H1 (cell line): ENCODE measurements at regions not wholly inside any gene's neighbourhood (a gene's known extent, or its start where the extent isn't known, plus 50 kb on each side); places are given as distances from the start of the nearest gene placed in this dataset.

Source experiments
- CTCF ChIA-PET: fragments of 300-600 bp; sonication (Branson Sonifier 250); formaldehyde crosslinking; loops from one replicate; lab custom pipeline; 2021; ENCODE audit not compliant: partially characterized antibody; lab: Charles Lee
- POLR2A ChIA-PET: fragments of 300-600 bp; sonication (Branson Sonifier 250); formaldehyde crosslinking; loops from one replicate; lab custom pipeline; 2021; ENCODE audit warnings: inconsistent platforms; ENCODE audit not compliant: partially characterized antibody; lab: Charles Lee
- DNase-seq, 2 experiments: peaks; one replicate each; pipeline versions ENCODE4 v3.0.0 to v3.0.0-alpha.2; 2010 to 2022; ENCODE audit warnings: low spot score in 2 of 2, low read depth in 1 of 2, mixed read lengths in 1 of 2
- FAIRE-seq: peaks from 2 replicates; lab custom pipeline; 2011; peaks lifted over from hg19 to GRCh38; lab: Jason Lieb, UNC
- H2AFZ ChIP-seq: 2 replicates; pipeline ENCODE4 v1.8.1; 2012; ENCODE audit warnings: low read length, inconsistent platforms
- H2AK5ac ChIP-seq: 2 replicates; pipeline ENCODE4 v1.6.1; 2013; ENCODE audit warnings: low read depth, low read length
- H2BK120ac ChIP-seq: replicated peaks from 2 replicates; pipeline ENCODE3; 2013; ENCODE audit warnings: low read depth, low read length, inconsistent platforms
- H2BK12ac ChIP-seq: 2 replicates; pipeline ENCODE4 v1.6.1; 2013; ENCODE audit warnings: low read depth, low read length
- H2BK15ac ChIP-seq: 2 replicates; pipeline ENCODE4 v1.6.1; 2013; ENCODE audit warnings: low read length
- H2BK20ac ChIP-seq: 2 replicates; pipeline ENCODE4 v1.6.1; 2013; ENCODE audit warnings: low read length
- H2BK5ac ChIP-seq: 2 replicates; pipeline ENCODE4 v1.6.1; 2013; ENCODE audit warnings: low read depth, low read length
- H3K14ac ChIP-seq: 2 replicates; pipeline ENCODE4 v1.6.1; 2013; ENCODE audit warnings: inconsistent platforms; ENCODE audit not compliant: insufficient read length
- H3K18ac ChIP-seq: 2 replicates; pipeline ENCODE4 v1.6.1; 2013; ENCODE audit warnings: low read length; ENCODE audit errors: extremely low read depth
- H3K23ac ChIP-seq: 2 replicates; pipeline ENCODE4 v1.6.1; 2013; ENCODE audit warnings: inconsistent platforms; ENCODE audit not compliant: insufficient read length
- H3K23me2 ChIP-seq: 2 replicates; pipeline ENCODE4 v1.6.1; 2013; ENCODE audit warnings: low read depth, low read length
- H3K27ac ChIP-seq: 2 replicates; pipeline ENCODE4 v1.6.1; 2011; ENCODE audit warnings: low read depth, low read length, inconsistent platforms
- H3K27me3 ChIP-seq, 4 experiments: replicated peaks in 1 of 4; 1 replicate in 1 of 4; 2 replicates in 3 of 4; pipeline versions ENCODE4 v1.6.1 to v1.8.1; 2011 to 2013; ENCODE audit warnings: low read length in 3 of 4, mild to moderate bottlenecking in 3 of 4, inconsistent platforms in 2 of 4, mixed read lengths in 2 of 4, moderate library complexity in 1 of 4; ENCODE audit not compliant: control insufficient read depth in 3 of 4, insufficient read depth in 3 of 4; ENCODE audit errors: extremely low read depth in 1 of 4
- H3K36me3 ChIP-seq, 4 experiments: 2 replicates each; pipeline versions ENCODE4 v1.6.1 to v1.8.1; 2011 to 2013; ENCODE audit warnings: mild to moderate bottlenecking in 4 of 4, low read length in 3 of 4, moderate library complexity in 2 of 4, control low read depth in 1 of 4, inconsistent platforms in 1 of 4; ENCODE audit not compliant: insufficient read depth in 4 of 4, control insufficient read depth in 2 of 4
- H3K4ac ChIP-seq: replicated peaks from 2 replicates; pipeline ENCODE3; 2013; ENCODE audit warnings: low read length, low read depth, mixed read lengths, inconsistent platforms; ENCODE audit not compliant: insufficient read length
- H3K4me1 ChIP-seq, 4 experiments: replicated peaks in 1 of 4; 1 replicate in 1 of 4; 2 replicates in 3 of 4; pipeline versions ENCODE4 v1.6.1 to v1.8.1; 2011 to 2013; ENCODE audit warnings: low read length in 3 of 4, inconsistent platforms in 2 of 4, mixed read lengths in 1 of 4; ENCODE audit not compliant: insufficient read depth in 4 of 4, control insufficient read depth in 3 of 4
- H3K4me2 ChIP-seq, 2 experiments: 2 replicates each; pipeline versions ENCODE4 v1.6.1 to v1.8.1; 2011 to 2013; ENCODE audit warnings: low read depth in 2 of 2, low read length in 2 of 2, control low read depth in 1 of 2, inconsistent platforms in 1 of 2, mild to moderate bottlenecking in 1 of 2; ENCODE audit not compliant: insufficient read depth in 1 of 2
- H3K4me3 ChIP-seq, 4 experiments: fragments of 200-600, 300-600 bp in 1 of 4; sonication (generic), shearing (Covaris generic), sonication (Bioruptor Twin) in 1 of 4; 2 replicates each; pipeline versions ENCODE4 v1.5.1 to v1.8.1; 2011 to 2016; ENCODE audit warnings: low read length in 4 of 4, low read depth in 3 of 4, control low read depth in 2 of 4, inconsistent platforms in 2 of 4, mild to moderate bottlenecking in 2 of 4, mixed read lengths in 1 of 4, moderate library complexity in 1 of 4; ENCODE audit not compliant: insufficient read depth in 2 of 4; ENCODE audit errors: extremely low read depth in 1 of 4
- H3K56ac ChIP-seq: replicated peaks from 2 replicates; pipeline ENCODE3; 2013; ENCODE audit warnings: low read depth, mild to moderate bottlenecking, mixed read lengths, low read length, inconsistent platforms; ENCODE audit not compliant: insufficient read length
- H3K79me1 ChIP-seq: 2 replicates; pipeline ENCODE4 v1.6.1; 2013; ENCODE audit warnings: low read depth, low read length, control low read depth
- H3K79me2 ChIP-seq, 2 experiments: 2 replicates each; pipeline versions ENCODE4 v1.6.1 to v1.8.1; 2012 to 2013; ENCODE audit warnings: low read length in 2 of 2, mild to moderate bottlenecking in 2 of 2, inconsistent platforms in 1 of 2; ENCODE audit not compliant: insufficient read depth in 2 of 2, control insufficient read depth in 1 of 2
- H3K9ac ChIP-seq, 4 experiments: replicated peaks in 1 of 4; 1 replicate in 1 of 4; 2 replicates in 3 of 4; pipeline versions ENCODE4 v1.6.1 to v1.8.1; 2011 to 2013; ENCODE audit warnings: low read depth in 3 of 4, low read length in 3 of 4, control low read depth in 2 of 4, mild to moderate bottlenecking in 2 of 4, moderate library complexity in 2 of 4, inconsistent platforms in 1 of 4; ENCODE audit errors: extremely low read depth in 1 of 4
- H3K9me3 ChIP-seq, 2 experiments: 2 replicates each; pipeline versions ENCODE4 v1.6.1 to v1.8.1; 2012 to 2013; ENCODE audit warnings: mild to moderate bottlenecking in 2 of 2, moderate library complexity in 2 of 2, control low read depth in 1 of 2, inconsistent platforms in 1 of 2, low read depth in 1 of 2, low read length in 1 of 2, mixed read lengths in 1 of 2; ENCODE audit not compliant: insufficient read depth in 2 of 2
- H4K20me1 ChIP-seq, 2 experiments: replicated peaks in 1 of 2; 2 replicates each; pipeline versions ENCODE3 to v1.8.1; 2011 to 2013; ENCODE audit warnings: inconsistent platforms in 2 of 2, low read length in 2 of 2, mild to moderate bottlenecking in 1 of 2; ENCODE audit not compliant: insufficient read depth in 2 of 2, control insufficient read depth in 1 of 2
- H4K5ac ChIP-seq: 2 replicates; pipeline ENCODE4 v1.6.1; 2013; ENCODE audit warnings: low read length, low read depth, mixed read lengths, inconsistent platforms; ENCODE audit not compliant: insufficient read length
- H4K8ac ChIP-seq: 2 replicates; pipeline ENCODE4 v1.8.0; 2013; ENCODE audit warnings: mild to moderate bottlenecking, moderate library complexity, low read length, inconsistent platforms; ENCODE audit not compliant: insufficient read depth; ENCODE audit errors: extremely low read depth
- H4K91ac ChIP-seq: replicated peaks from 2 replicates; pipeline ENCODE3; 2013; ENCODE audit warnings: low read length, mixed read lengths, inconsistent platforms; ENCODE audit not compliant: insufficient read length
- CHD1 ChIP-seq: IDR thresholded peaks from 2 replicates; pipeline ENCODE4 v1.6.1; 2012; ENCODE audit warnings: low read depth, low read length, improper control_type of control experiment
- SP1 ChIP-seq: IDR thresholded peaks from 2 replicates; pipeline ENCODE4 v1.6.1; 2011; ENCODE audit warnings: low read depth, low read length
- WGBS, 2 experiments: shearing (Covaris generic) in 1 of 2; methylation state at CpG; one replicate each; pipeline versions ENCODE4 v1.1.6 to v1.1.7; 2013 to 2015; ENCODE audit warnings: low lambda C conversion rate in 2 of 2, mixed read lengths in 2 of 2, inconsistent platforms in 1 of 2, low coverage in 1 of 2, missing lambda C conversion rate in 1 of 2; ENCODE audit not compliant: insufficient replicate concordance in 2 of 2, insufficient coverage in 1 of 2, insufficient read length in 1 of 2; ENCODE audit errors: extremely low coverage in 1 of 2, missing lambda C conversion rate in 1 of 2; 5-methylcytosine and 5-hydroxymethylcytosine counted together

- H3K18ac ChIP-seq: no peak overlapping the region; the same call in 1 of the 2 replicates
- peak overlapping the region; percentile 64 for H2BK12ac ChIP-seq
- no peak overlapping the region for H3K56ac ChIP-seq
- H3K4me2 ChIP-seq: no peak overlapping the region
- no peak overlapping the region for H4K5ac ChIP-seq
- TF ChIP-seq CHD1: no peak
- no peak for TF ChIP-seq SP1
- no peak overlapping the region for H2AK5ac ChIP-seq
- H3K14ac ChIP-seq: no peak overlapping the region
- H3K27ac ChIP-seq: no peak overlapping the region
- H2BK5ac ChIP-seq: no peak overlapping the region
- 0 out of 2 replicates have a peak overlapping the region, but pooled peaks have one; percentile 1 for H2BK15ac ChIP-seq
- ChIA-PET CTCF (interaction anchor here (1.2 to 2.7 kb wide), 4 partner anchors 14 to 60 kb away, joined by 3 to 10 read pairs (median 4); no protein-coding TSS in a partner anchor), POLR2A (interaction anchor here (1.2 to 1.5 kb wide), 2 partner anchors 19 to 20 kb away, joined by 3 to 4 read pairs; no protein-coding TSS in a partner anchor)
- H4K91ac ChIP-seq: no peak overlapping the region
- no peaks in the 10 kb centered on the region for H4K20me1 ChIP-seq
- DNase-seq (no peak), FAIRE-seq (no peak)
- H3K36me3 ChIP-seq: no peaks in the 10 kb centered on the region
- no peaks in the 10 kb centered on the region for H3K79me2 ChIP-seq
- H3K4ac ChIP-seq: no peak overlapping the region
- no peak overlapping the region for H4K8ac ChIP-seq
- H3K23me2 ChIP-seq: no peaks in the 10 kb centered on the region
- H3K79me1 ChIP-seq: no peaks in the 10 kb centered on the region
- 81% methylated on average over 7 of the region's 7 CpGs; no CpG with 5 or more reads in 1 of the 2 experiments for WGBS, 2 experiments
- peaks cover 15 to 30% (median 26%) of the 10 kb centered on the region in 4 experiments; a peak in 6 of 7 replicates for H3K4me1 ChIP-seq
- H2BK120ac ChIP-seq: no peak overlapping the region
- 0 out of 2 replicates have a peak overlapping the region, but pooled peaks have one; percentile 11 for H2BK20ac ChIP-seq
- H3K9me3 ChIP-seq: no peaks in the 10 kb centered on the region
- no peak overlapping the region for H3K9ac ChIP-seq
- no peak overlapping the region for H3K23ac ChIP-seq
- no peak overlapping the region for H3K4me3 ChIP-seq
- no peaks in the 10 kb centered on the region for H3K27me3 ChIP-seq
- peak overlapping the region; percentile 49; the same call in 1 of the 2 replicates for H2AFZ ChIP-seq
These were observed 140.5 kb upstream of the ZNF217 start for GRCh38 chr20:53734006-53734688.
